Urothelium cell line (cell line): ENCODE measurements at regions not wholly inside any gene's neighbourhood (a gene's known extent, or its start where the extent isn't known, plus 50 kb on each side); places are given as distances from the start of the nearest gene placed in this dataset.
A peak's percentile ranks its signal among the peaks of the same experiment; 100 is the strongest.
"Not testable (repeated sequence)": the region's sequence is repeated elsewhere in the genome, so short reads cannot be mapped to it uniquely, and the experiment has no call there.

Source experiments
- DNase-seq: peaks from one replicate; pipeline ENCODE4 v3.0.0; 2011; ENCODE audit warnings: low spot score, mixed read lengths
- FAIRE-seq: peaks from 2 replicates; lab custom pipeline; 2011; peaks lifted over from hg19 to GRCh38; lab: Jason Lieb, UNC

- not testable (repeated sequence) for FAIRE-seq, DNase-seq
Measured at GRCh38 chr5:90073026-90073570, 336.5 kb downstream of the CETN3 start.

- DNase-seq = no peak
- no peak for FAIRE-seq
Measured at GRCh38 chr5:90071656-90072055, 337.9 kb downstream of the CETN3 start.

DNA sequence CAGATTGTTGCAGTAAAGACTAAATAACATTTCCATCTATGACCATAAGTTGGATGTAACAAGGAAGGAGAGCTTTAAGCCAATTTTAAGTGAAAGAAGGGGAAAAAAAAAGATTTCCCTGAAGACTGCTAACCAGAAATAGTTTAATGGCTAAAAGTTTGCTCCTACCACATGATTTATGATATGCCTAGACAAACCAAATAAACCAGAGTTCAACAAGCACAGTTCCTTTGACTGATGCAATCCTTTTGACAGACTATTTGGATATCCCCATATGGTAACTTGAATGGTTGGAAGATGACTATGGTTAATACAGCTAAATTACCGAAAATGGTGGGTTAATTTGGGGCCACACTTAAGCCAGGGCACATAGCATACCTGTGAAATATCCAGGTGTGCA, 338.5 kb downstream of the CETN3 start:
- no peak for DNase-seq
- no peak for FAIRE-seq

DNA sequence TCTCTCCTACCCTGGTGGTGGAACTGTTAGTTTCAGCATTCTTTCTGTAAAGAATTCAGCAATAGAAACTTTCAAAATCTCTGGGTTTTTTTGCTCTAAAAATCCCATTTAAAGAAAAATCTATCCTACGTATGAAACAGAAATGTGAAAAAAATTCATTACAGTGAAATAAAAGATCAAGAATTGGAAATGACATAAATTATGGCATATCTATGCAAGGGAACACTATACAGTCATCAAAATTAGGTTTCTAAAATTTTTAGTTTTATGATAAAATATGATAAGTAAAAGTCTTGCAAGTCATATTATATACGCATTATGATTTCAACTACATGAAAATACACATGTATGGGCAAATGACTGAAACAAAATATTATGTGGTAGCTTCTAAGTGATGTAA, 342.6 kb downstream of the CETN3 start:
- FAIRE-seq = no peak

GRCh38 chr5:90056911-90057705, 352.4 kb downstream of the CETN3 start:
- no peak for DNase-seq
- no peak for FAIRE-seq

More for the DNA sequence above, 342.6 kb downstream of the CETN3 start:
- no peak for DNase-seq

GRCh38 chr5:90055831-90056328, 353.7 kb downstream of the CETN3 start:
- no peak for FAIRE-seq
- peak; percentile 26 for DNase-seq

GRCh38 chr5:90054612-90055011, 354.9 kb downstream of the CETN3 start:
- DNase-seq (peak; percentile 6), FAIRE-seq (no peak)

DNA sequence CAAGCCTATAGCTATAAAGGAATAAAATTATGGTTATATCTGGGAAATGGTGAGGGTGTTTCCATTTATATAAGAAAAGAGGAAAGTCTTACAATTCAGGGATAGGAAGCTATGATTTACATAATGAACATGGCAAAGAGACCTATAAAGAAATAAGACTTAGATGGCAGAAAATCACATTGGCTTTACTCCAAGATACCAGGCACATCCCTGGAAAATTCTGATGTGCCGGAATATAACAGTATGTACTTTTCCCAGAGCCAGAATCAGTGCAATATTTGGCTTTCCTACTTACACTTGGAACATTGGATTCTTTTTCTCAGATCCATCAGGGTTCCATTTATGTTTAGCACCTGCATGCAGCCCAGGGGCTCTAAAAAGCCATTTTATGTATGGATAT, 357.8 kb downstream of the CETN3 start:
- DNase-seq (no peak), FAIRE-seq (no peak)

DNA sequence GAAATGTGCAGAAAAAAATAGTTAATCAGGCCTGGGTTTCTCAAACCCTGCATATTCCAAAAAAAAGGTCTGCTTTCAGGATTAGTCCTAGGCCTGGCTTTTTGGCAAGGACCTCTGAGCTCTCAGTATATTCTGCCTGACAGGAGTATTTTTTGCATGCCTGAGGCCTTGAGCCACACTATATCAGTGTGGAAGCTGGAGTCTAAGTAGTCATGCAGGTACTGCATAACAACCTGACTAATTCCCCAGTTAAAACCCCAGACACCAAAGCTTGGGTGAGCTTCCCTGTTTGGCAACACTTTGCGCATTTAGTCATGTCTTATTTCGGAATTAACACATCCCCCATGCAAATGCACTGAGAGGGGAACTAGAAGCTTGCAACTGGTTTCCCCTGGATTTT, 359.5 kb downstream of the CETN3 start:
- no peak for FAIRE-seq
- DNase-seq = no peak

GRCh38 chr5:90047113-90047512, 362.4 kb downstream of the CETN3 start:
- FAIRE-seq (no peak), DNase-seq (no peak)

DNA sequence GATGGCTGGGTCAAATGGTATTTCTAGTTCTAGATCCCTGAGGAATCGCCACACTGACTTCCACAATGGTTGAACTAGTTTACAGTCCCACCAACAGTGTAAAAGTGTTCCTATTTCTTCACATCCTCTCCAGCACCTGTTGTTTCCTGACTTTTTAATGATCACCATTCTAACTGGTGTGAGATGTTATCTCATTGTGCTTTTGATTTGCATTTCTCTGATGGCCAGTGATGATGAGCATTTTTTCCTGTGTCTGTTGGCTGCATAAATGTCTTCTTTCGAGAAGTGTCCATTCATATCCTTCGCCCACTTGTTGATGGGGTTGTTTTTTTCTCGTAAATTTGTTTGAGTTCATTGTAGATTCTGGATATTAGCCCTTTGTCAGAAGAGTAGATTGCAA, 369.5 kb downstream of the CETN3 start:
- FAIRE-seq = not testable (repeated sequence)

GRCh38 chr5:90037646-90038045, 371.9 kb downstream of the CETN3 start:
- no peak for DNase-seq
- FAIRE-seq = no peak

More for the DNA sequence above, 369.5 kb downstream of the CETN3 start:
- DNase-seq = not testable (repeated sequence)

GRCh38 chr5:90022711-90023053, 386.9 kb downstream of the CETN3 start:
- FAIRE-seq = no peak
- no peak for DNase-seq

DNA sequence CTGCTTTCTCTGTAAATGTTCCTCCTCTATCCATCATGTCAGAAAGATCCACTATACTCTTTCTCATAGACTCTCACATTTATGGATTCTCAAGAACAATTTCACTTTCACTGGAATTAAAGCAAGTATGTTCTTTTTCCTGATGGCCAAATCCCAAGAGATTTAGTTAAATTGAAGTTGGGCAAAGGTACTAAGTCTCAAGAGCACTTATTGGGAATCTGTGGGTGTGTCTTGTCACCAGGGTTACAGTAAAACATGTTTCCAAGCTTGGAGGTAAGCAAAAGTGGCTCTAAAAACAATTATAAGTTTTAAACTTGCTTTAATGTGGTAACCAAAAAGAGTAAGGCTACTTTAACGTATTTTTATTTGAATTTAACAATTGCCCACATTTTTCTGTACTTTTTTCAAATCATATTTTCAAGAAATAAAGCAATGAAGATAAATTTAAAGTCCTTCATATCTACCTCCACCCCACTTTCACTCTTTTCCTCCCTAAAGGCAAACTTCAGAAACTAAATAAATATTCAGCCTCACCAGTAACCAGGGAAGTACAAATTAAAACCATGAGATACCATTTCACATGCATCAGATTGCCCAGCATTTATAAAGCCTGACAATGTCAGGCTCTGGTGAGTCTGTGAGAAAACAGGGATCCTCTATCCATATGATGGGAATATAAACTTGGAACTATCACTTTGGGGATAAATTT, 387.4 kb downstream of the CETN3 start:
- no peak for FAIRE-seq
- DNase-seq = no peak

DNA sequence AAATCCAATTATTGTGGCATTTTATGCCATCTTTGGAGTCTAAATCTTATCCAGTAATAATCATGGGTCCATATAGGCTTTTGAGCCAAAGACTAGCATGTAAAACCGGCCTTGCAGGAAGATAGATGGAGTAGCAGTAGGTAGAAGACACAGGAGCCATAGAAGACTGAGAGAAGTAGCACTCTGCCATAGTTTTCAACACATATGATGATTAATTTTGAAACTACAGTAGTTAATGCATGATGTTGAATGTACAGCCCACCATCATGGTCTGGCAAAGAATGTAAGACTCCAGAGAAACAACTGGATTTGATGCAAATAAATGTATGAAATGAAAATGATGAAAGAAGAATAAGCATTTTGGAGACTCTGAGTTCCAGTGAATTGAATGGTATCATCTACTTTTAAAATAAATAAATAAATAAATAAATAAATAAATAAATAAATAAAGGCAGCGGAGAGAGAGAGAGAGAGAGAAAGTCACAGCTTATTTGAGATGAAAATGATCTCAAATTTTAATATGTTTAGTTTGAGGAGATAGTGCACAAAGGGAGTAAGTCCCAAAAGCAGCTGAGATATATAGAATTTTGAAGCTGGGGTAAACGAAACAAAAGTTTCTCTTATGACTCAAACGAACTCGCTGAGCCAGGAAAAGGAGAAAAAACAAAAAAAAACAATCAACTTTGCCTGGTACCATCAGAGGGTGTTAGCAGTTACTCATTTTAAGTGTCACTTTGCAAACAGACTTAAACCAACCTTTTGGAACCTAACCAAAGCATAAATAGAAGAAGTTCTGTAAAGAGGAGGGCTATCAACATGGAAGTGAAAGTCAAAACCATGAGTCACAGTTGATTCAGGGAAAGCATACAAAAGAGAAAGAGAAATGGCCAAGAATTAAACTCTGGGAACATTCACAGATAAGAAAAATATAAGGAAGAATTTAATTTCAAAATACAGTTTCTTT, 388.7 kb downstream of the CETN3 start:
- DNase-seq = peak; percentile 35
- FAIRE-seq = no peak

GRCh38 chr5:90017239-90017638, 392.3 kb downstream of the CETN3 start:
- FAIRE-seq (no peak), DNase-seq (no peak)

DNA sequence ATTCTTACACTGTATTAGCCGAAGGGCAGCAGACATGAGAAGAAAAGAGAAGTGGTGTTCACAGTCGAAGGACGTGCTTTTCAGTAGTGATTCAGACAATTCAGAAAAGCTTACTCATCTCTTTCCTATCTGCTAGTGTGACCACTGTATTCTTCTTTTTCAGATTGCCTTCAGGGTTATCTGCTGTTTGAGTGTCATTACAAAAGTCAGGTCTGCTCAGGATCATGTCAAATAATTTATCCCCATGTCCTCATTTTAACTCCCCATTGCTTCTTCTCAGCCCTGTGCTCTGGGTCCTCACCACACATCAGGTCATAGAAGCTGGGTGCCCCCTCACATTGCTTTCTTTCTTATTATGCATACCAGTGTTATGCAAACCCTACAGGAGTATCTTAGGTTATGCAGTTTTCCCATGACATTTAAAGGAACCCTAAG, 394.0 kb downstream of the CETN3 start:
- FAIRE-seq = no peak
- DNase-seq = no peak

- no peak for DNase-seq
- no peak for FAIRE-seq
Measured at GRCh38 chr5:90014420-90014819, 395.1 kb downstream of the CETN3 start.

DNA sequence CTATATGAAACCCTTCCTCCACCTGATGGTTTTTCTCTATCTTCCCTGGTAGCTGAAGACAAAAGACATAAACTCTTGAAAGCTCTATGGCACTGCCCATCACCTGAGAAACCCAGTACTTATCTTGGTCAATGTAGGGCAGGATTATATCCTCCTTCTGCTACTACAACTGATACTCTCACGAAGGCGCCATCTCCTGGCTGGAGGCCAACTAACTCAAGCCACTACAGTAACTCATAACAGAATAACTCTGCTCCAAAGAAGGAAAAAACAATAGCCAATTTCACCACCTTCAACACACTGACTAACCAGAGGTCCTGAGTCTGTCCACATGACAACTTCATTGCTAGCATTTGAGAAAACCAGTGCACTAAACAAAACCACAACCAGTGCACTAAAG, 409.2 kb downstream of the CETN3 start:
- DNase-seq = no peak
- no peak for FAIRE-seq

GRCh38 chr5:89998519-89999305, 410.8 kb downstream of the CETN3 start:
- no peak for DNase-seq
- FAIRE-seq = no peak
